ENCODE measurements at regions not wholly inside any gene's neighbourhood (a gene's known extent, or its start where the extent isn't known, plus 50 kb on each side); places are given as distances from the start of the nearest gene placed in this dataset.

GRCh38 chr4:178612733-178613132 lies 1170.5 kb upstream of the AGA start:
- TF ChIP-seq CTCF (IDR thresholded peaks at IDR 0.05) (no peak), POLR2A (IDR thresholded peaks at IDR 0.05) (no peak)
